Stimulated activated CD4-positive, alpha-beta T cell treated with anti-CD3 and anti-CD28 coated beads, Interleukin-1b, Interleukin-23, amount 100 ng/mL, for 48 hours (primary cell): ENCODE measurements at regions not wholly inside any gene's neighbourhood (a gene's known extent, or its start where the extent isn't known, plus 50 kb on each side); places are given as distances from the start of the nearest gene placed in this dataset.

Experiments
- DNase-seq: peaks from one replicate; pipeline ENCODE4 v3.0.0-alpha.2; 2020

- DNase-seq, result no peak
These were observed 182.4 kb downstream of the TRIM27 start for GRCh38 chr6:28741363-28741762.

DNA sequence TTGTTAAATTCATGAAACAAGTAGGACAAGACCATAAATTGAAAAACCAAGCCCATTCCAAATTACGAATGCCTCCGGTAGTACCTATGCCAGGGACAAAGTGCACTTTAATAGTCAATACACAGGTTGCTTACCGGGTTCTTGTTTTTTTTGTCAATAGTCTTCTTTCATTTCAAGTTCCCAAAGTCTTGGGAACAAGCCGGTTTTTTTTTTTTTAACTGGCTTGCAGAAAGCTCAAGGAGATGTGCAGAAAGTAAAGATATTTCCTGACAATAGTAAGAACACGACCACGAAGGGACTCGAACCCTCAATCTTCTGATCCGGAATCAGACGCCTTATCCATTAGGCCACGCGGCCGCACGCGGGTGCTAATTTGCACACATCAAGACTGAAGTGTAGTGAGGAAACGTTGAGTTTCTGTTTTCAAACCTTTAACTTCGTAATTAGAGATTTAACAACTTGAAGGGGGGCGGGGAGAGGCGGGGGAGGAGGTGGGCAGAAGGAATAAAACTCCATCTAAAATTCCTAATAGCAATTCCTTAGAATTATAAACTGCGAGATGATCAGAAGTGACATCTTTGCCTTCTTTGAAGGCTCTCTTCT, 181.0 kb downstream of the TRIM27 start:
- peak; percentile 52 for DNase-seq

GRCh38 chr6:28743271-28743789, 180.5 kb downstream of the TRIM27 start:
- DNase-seq, result no peak

- DNase-seq, result no peak
These were observed 176.6 kb downstream of the TRIM27 start for GRCh38 chr6:28747083-28747630.

DNA sequence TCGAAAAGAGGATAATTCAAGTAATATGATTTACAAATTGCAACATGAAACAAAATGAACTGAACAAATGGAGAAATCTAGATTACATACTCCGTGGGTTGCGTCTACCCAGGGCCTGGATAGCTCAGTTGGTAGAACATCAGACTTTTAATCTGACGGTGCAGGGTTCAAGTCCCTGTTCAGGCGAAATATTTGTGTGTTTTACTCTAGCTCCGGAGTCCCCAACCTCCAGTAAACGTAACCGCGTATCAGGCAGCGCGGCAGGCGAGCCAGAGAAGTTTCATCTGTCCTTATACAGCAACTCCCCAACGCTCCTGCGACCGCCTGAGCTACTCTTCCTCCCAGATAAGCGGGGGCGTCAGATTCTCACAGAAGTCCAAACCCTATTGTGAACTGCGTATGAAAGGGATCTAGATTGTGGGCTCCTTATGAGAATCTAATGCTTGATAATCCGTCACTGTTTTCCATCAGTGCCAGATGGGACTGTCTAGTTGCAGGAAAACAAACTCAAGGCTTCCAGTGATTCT, 176.1 kb downstream of the TRIM27 start:
- peak; percentile 16 for DNase-seq

DNA sequence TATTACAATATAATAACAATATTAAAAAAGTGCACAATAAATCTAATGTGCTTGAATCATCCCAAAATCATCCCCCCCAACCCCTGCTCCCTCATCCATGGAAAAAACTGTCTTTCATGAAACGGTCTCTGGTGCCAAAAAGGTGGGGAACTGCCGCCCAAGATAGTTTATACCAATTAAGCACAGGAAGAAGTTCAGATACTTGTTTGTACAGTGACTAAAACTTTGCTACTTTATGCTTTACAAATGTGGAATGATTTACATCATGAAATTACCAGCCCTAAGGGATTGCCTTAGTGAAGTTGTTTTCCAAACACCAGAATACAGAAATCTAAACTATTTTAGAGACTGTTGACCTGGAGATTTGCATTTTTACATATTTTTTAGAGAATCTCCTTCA, 175.6 kb downstream of the TRIM27 start:
- no peak for DNase-seq

DNA sequence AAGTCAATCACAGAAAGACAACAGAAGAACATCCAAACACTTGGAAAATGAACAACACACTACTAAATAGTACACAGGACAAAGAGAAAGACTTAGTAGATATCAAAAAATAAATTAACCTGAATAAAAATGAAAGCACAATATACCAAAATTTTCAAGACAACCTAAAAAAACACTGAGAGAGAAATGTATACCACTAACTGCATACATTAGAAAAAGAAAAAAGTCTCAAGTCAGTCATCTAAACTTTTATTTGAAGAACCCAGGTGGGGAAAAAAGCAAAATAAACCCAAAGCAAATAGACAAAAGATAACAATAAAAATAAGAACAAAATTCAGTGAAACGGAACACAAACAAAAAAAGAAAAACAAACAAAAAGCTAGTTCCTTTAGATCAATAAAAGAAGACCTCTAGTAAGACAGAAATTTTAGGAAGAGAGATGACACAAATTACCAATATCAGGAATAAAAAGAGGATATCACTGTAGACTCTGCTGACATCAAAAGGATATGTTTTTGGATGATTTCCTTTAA, 172.8 kb downstream of the TRIM27 start:
- DNase-seq, result no peak

DNA sequence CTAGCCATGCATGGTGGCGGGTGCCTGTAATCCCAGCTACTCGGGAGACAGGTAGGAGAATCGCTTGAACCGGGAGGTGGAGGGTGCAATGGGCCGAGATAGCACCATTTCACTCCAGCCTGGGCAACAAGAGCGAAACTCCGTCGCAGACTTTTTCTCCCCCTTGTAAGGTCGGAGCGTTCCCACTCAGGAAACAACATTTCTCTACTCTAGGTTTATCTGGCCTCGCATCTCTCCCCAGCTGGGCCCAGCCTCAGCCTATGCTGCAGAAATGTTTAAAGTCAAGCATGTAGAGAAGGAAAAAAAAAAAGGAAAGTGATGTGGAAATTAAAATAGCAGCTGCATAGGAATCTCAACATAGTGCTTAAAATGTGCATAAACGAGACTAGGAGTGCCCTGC, 172.3 kb downstream of the TRIM27 start:
- DNase-seq, result no peak

DNA sequence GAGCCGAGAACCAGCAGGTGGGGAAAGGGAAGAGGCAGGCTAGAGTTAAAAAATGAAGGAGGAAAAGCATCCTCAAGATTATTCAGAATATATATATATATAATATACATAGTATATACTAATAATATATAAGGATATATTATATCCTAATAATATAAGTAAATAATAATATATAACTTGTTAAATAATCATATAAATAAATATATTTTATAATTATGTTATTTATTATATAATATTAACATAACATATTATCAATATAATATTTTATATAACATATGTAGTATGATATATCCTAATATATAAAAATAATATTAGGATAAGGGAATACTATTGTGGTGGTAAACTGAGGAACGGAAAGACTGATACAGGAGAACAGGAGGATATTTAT, 171.8 kb downstream of the TRIM27 start:
- DNase-seq, result no peak

DNA sequence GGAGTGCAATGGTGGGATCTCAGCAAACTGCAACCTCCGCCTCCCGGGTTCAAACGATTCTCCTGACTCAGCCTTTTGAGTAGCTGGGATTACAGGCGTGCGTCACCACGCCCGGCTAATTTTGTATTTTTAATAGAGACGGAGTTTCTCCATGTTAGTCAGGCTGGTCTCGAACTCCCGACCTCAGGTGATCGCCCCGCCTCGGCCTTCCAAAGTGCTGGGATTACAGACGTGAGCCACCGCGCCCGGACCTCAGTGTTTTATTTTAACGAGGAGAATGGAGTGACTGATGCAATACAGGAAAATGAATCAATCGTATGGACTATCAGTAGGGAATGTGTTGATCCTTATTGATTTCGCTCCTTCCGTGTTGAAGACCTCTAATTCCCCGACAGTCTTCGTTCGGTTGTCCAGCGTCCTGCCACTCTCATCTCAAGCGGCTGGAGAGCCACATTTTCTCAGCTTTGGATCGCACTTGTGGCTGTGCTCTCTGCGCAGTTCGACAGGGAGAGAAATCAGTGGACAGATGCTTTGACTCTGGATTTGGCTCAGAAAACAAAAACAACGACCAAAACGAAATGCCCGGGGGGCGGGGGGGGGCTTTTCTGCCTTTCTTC, 166.2 kb downstream of the TRIM27 start:
- no peak for DNase-seq

- DNase-seq, result peak; percentile 18
These were observed 165.6 kb downstream of the TRIM27 start for GRCh38 chr6:28758046-28758817.

DNA sequence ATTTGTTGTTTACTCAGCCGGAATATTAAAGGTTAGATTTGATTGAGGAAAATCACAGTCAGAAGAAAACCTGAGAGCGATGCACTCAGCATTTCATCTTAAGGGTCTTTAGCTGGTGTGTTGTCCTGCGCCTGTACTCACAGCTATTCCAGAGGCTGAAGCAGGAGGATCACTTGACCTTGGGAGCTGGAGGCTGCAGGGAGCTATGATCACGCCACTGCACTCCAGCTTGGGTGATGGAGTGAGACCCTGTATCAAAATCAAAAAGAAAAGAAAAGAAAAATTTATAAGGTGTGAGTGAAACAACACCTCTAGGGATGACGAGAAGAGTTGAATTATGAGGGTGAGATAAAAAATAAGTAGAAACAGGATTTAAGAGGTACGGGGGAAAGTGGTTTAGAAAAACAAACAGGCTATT, 165.0 kb downstream of the TRIM27 start:
- no peak for DNase-seq

- no peak for DNase-seq
These were observed 159.6 kb downstream of the TRIM27 start for GRCh38 chr6:28764014-28764723.

- no peak for DNase-seq
These were observed 159.0 kb downstream of the TRIM27 start for GRCh38 chr6:28764761-28765282.

- DNase-seq, result no peak
These were observed 157.8 kb downstream of the TRIM27 start for GRCh38 chr6:28765978-28766351.

- DNase-seq, result no peak
These were observed 157.4 kb downstream of the TRIM27 start for GRCh38 chr6:28766426-28766825.

- DNase-seq, result no peak
These were observed 156.7 kb downstream of the TRIM27 start for GRCh38 chr6:28767133-28767532.

- no peak for DNase-seq
These were observed 156.1 kb downstream of the TRIM27 start for GRCh38 chr6:28767691-28768090.

DNA sequence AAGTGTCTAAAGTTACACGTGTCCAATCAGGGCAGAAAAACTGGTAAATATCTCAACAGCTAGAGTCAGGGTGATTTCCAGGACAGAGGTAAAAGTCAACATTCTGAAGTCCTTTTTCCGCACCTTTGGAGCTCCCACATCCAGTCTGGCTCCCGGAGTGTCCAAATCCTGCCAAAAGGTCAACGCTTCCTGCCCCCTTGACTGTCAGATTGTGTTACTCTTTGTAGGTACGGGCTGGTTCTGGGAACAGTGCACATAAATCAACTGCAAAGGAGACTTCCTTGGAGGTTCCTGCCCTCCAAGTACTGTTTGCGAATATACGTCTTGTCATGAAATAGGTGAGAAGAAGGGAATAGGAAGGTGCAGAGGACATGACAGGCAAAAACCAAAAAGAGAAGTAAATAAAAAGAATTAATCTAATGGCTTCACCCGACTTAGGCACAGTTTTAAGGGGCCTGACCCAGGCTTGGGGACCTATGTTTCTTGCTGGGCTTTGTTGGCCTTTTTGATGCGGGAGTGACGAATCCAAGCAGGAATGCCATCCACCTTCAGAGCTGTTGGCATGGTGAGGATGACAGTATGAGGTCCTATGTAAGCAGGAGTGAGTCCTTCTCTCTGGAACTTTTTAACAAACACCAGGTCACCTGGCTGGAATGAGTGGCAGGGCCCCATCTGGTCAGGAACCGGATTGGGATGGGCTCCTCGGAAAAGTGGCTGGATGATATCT, 155.4 kb downstream of the TRIM27 start:
- no peak for DNase-seq

- no peak for DNase-seq
These were observed 154.0 kb downstream of the TRIM27 start for GRCh38 chr6:28769626-28770402.

DNA sequence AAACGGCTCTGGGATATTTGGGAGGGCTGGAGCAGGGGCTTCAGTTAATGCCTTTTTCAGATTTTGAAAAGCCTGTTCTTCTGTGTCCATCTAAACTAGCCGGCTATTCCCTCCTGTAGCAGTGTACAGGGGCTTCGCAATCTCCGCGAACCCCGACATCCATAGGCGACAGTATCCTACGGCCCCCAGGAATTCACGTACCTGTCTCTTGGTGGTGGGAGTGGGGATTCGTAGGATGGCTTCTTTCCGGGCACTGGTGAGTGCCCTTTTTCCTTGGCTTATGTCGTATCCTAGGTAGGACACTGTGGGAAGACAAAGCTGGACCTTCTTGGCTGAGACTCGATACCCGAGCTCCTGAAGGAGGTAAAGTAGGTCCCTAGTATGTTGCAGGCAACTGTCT, 153.1 kb downstream of the TRIM27 start:
- no peak for DNase-seq
